HEK293 (cell line): ENCODE measurements at regions not wholly inside any gene's neighbourhood (a gene's known extent, or its start where the extent isn't known, plus 50 kb on each side); places are given as distances from the start of the nearest gene placed in this dataset.

Source experiments
- CTCF ChIA-PET: fragments of 350-600 bp; formaldehyde crosslinking; extraction: SDS; loops from one replicate; lab custom pipeline; 2021; ENCODE audit warnings: antibody characterized with exemption; lab: Yijun Ruan, JAX
- POLR2A ChIA-PET: fragments of 300-600 bp; formaldehyde crosslinking; extraction: SDS; loops from one replicate; lab custom pipeline; 2020; ENCODE audit warnings: antibody characterized with exemption, inconsistent platforms; lab: Yijun Ruan, JAX
- H3K27ac ChIP-seq: fragments of 200-500 bp; sonication (Bioruptor generic); 2 replicates; pipeline ENCODE4 v1.5.1; 2014; ENCODE audit warnings: low read depth, low read length, control low read depth, inconsistent platforms; ENCODE audit errors: extremely low read depth
- H3K36me3 ChIP-seq, 2 experiments: fragments of 200-500 bp in 1 of 2; sonication (Bioruptor generic) in 1 of 2; 1 replicate in 1 of 2; 2 replicates in 1 of 2; pipeline ENCODE4 v1.5.1; 2014 to 2017; ENCODE audit warnings: inconsistent platforms in 2 of 2, low read length in 2 of 2; ENCODE audit not compliant: control insufficient read depth in 2 of 2, insufficient read depth in 1 of 2
- H3K4me1 ChIP-seq: fragments of 200-500 bp; sonication (Bioruptor generic); 2 replicates; pipeline ENCODE4 v1.5.1; 2014; ENCODE audit warnings: mild to moderate bottlenecking, low read length, inconsistent platforms; ENCODE audit not compliant: control insufficient read depth, insufficient read depth
- H3K4me3 ChIP-seq: 2 replicates; pipeline ENCODE4 v1.5.1; 2011; ENCODE audit warnings: low read depth, mild to moderate bottlenecking, control low read depth, low read length, moderate library complexity
- H3K9me3 ChIP-seq: fragments of 200-500 bp; sonication (Bioruptor generic); 2 replicates; pipeline ENCODE4 v1.5.1; 2014; ENCODE audit warnings: low read depth, low read length, inconsistent platforms; ENCODE audit not compliant: control insufficient read depth, insufficient read depth
- SP7 ChIP-seq: fragments of 450-650 bp; formaldehyde crosslinking; IDR thresholded peaks from 2 replicates; pipeline ENCODE4 v1.5.1; 2016; ENCODE audit warnings: missing biosample characterization, missing genetic modification characterization
- ZNF10 ChIP-seq: fragments of 450-650 bp; formaldehyde crosslinking; IDR thresholded peaks from 2 replicates; pipeline ENCODE4 v1.5.1; 2017; ENCODE audit warnings: missing biosample characterization, missing genetic modification characterization
- ZNF112 ChIP-seq: fragments of 450-650 bp; formaldehyde crosslinking; IDR thresholded peaks from 2 replicates; pipeline ENCODE4 v1.5.0; 2017; ENCODE audit warnings: missing biosample characterization, missing genetic modification characterization
- ZNF239 ChIP-seq: fragments of 450-650 bp; formaldehyde crosslinking; IDR thresholded peaks from 2 replicates; pipeline ENCODE4 v1.5.1; 2016; ENCODE audit warnings: missing biosample characterization, missing genetic modification characterization
- ZNF248 ChIP-seq: fragments of 450-650 bp; formaldehyde crosslinking; IDR thresholded peaks from 2 replicates; pipeline ENCODE4 v1.5.1; 2017; ENCODE audit warnings: missing biosample characterization, missing genetic modification characterization
- ZNF292 ChIP-seq: fragments of 450-650 bp; formaldehyde crosslinking; IDR thresholded peaks from 2 replicates; pipeline ENCODE4 v1.5.1; 2016; ENCODE audit warnings: low read depth, missing biosample characterization, missing genetic modification characterization, borderline replicate concordance
- ZNF311 ChIP-seq: fragments of 450-650 bp; formaldehyde crosslinking; IDR thresholded peaks from 2 replicates; pipeline ENCODE4 v1.5.1; 2017; ENCODE audit warnings: missing biosample characterization, missing genetic modification characterization, borderline replicate concordance
- ZNF335 ChIP-seq: fragments of 450-650 bp; formaldehyde crosslinking; conservative IDR thresholded peaks from 2 replicates; pipeline ENCODE4 v1.5.1; 2016; ENCODE audit warnings: missing biosample characterization, missing genetic modification characterization
- ZNF423 ChIP-seq: fragments of 450-650 bp; formaldehyde crosslinking; IDR thresholded peaks from 2 replicates; pipeline ENCODE4 v1.5.1; 2016; ENCODE audit warnings: missing biosample characterization, missing genetic modification characterization
- ZNF473 ChIP-seq: fragments of 450-650 bp; formaldehyde crosslinking; IDR thresholded peaks from 2 replicates; pipeline ENCODE4 v1.5.1; 2017; ENCODE audit warnings: missing biosample characterization, missing genetic modification characterization
- ZNF548 ChIP-seq: fragments of 450-650 bp; formaldehyde crosslinking; IDR thresholded peaks from 2 replicates; pipeline ENCODE4 v1.5.1; 2016; ENCODE audit warnings: missing biosample characterization, missing genetic modification characterization
- ZNF549 ChIP-seq: fragments of 450-650 bp; IDR thresholded peaks from 2 replicates; pipeline ENCODE4 v1.5.1; 2018; ENCODE audit warnings: missing biosample characterization, missing genetic modification characterization, mild to moderate bottlenecking, inconsistent platforms, moderate library complexity
- ZNF621 ChIP-seq: fragments of 450-650 bp; formaldehyde crosslinking; IDR thresholded peaks from 2 replicates; pipeline ENCODE4 v1.5.1; 2017; ENCODE audit warnings: missing biosample characterization, missing genetic modification characterization
- TF ChIP-seq, protein P1 (sequence below): sonication (generic); formaldehyde crosslinking; IDR thresholded peaks from 2 replicates; pipeline ENCODE4 v1.8.1; 2022; ENCODE audit warnings: mild to moderate bottlenecking, moderate library complexity, missing genetic modification reagents
- TF ChIP-seq, protein P2 (sequence below): fragments of 450-650 bp; formaldehyde crosslinking; IDR thresholded peaks from 2 replicates; pipeline ENCODE4 v1.5.1; 2016; ENCODE audit warnings: missing biosample characterization, missing genetic modification characterization
- TF ChIP-seq, protein P3 (sequence below): fragments of 450-650 bp; formaldehyde crosslinking; IDR thresholded peaks from 2 replicates; pipeline ENCODE4 v1.5.1; 2016; ENCODE audit warnings: missing biosample characterization, missing genetic modification characterization, low read depth
- TF ChIP-seq, protein P4 (sequence below): fragments of 450-650 bp; formaldehyde crosslinking; IDR thresholded peaks from 2 replicates; pipeline ENCODE4 v1.5.1; 2017; ENCODE audit warnings: missing biosample characterization, mild to moderate bottlenecking, missing genetic modification characterization, moderate library complexity

DNA sequence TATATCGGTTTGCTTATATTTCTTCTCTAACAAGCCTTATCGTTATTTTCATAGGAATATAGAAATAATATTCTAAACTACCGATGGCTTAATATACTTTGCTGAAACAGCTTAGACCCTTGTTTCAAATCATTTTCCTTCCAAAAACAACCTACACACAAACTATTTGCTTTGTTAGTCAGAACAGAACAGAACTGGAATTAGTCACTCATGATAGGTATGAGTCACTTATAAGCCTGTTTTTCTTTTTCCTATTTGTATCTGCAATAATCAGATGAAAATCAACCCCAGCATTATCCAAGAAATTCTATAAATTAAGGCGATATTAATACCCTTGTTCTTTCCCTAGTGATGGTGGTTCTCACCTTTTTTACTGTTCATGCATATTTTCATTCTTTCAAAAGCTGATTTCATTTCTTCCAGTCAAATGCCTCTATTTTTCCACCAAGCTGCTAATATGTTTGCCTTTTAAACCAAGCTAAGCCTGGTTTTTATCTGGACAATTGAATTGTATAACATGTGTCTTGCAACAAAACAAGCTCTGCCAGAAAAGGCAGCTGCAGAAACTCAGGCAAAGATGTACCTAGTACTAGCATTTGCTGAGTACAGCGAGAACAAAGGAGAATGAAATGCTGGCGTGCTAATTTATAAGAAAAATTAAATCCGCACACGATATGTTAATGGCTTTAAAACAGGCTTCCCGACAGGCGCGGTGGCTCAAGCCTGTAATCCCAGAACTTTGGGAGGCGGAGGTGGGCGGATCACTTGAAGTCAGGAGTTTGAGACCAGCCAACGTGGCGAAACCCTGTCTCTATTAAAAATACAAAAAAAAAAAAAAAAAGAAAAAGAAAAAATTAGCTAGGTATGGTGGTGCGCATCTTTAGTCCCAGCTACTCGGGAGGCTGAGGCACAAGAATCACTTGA lies 1418.2 kb downstream of the AACS start:
- ChIA-PET CTCF (interaction anchor here (0.5 kb wide), 1 partner anchor 123 kb away, joined by 3 read pairs; no protein-coding TSS in a partner anchor), POLR2A (interaction anchor here (0.6 kb wide), 1 partner anchor 445 kb away, joined by 6 read pairs; no protein-coding TSS in a partner anchor)
- TF ChIP-seq, protein P1, sequence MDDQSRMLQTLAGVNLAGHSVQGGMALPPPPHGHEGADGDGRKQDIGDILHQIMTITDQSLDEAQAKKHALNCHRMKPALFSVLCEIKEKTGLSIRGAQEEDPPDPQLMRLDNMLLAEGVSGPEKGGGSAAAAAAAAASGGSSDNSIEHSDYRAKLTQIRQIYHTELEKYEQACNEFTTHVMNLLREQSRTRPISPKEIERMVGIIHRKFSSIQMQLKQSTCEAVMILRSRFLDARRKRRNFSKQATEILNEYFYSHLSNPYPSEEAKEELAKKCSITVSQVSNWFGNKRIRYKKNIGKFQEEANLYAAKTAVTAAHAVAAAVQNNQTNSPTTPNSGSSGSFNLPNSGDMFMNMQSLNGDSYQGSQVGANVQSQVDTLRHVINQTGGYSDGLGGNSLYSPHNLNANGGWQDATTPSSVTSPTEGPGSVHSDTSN (CRISPR knock-in tag) = no peak
- TF ChIP-seq ZNF335 (no peak), ZNF423 (tag by site-specific recombination) (no peak), ZNF248 (tag by site-specific recombination) (no peak)
- TF ChIP-seq, protein P2, sequence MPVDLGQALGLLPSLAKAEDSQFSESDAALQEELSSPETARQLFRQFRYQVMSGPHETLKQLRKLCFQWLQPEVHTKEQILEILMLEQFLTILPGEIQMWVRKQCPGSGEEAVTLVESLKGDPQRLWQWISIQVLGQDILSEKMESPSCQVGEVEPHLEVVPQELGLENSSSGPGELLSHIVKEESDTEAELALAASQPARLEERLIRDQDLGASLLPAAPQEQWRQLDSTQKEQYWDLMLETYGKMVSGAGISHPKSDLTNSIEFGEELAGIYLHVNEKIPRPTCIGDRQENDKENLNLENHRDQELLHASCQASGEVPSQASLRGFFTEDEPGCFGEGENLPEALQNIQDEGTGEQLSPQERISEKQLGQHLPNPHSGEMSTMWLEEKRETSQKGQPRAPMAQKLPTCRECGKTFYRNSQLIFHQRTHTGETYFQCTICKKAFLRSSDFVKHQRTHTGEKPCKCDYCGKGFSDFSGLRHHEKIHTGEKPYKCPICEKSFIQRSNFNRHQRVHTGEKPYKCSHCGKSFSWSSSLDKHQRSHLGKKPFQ (tag by site-specific recombination) = no peak
- H3K9me3 ChIP-seq = no peaks in the 10 kb centered on the region
- no peak overlapping the region for H3K4me3 ChIP-seq
- H3K27ac ChIP-seq = no peak overlapping the region
- H3K4me1 ChIP-seq = no peaks in the 10 kb centered on the region
- no peaks in the 10 kb centered on the region for H3K36me3 ChIP-seq

DNA sequence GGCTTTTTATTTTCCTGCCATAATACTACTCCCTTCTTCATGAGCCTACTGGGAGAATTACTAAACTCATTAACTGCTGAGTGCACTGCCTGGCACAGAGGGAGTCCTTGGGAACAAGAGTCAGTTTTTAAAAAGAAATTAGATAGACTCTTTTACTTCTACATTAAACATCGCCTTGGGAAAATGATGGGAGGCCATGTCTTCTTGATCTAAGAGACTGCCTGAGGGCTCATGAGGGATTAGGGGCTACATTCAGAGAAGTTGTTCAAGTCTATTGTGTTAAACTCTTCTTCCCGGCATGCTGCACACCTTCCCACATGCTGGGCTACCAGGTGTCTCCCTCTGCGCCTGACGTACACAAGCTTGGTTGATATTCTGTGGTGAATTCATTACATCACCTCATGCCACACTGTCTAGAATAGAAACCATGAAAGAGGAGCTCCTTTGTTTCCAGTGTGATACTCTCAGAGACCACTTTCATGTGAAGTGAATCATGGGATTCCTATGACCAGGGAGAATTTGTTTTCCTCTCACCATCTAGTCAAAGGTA lies 1422.3 kb downstream of the AACS start:
- POLR2A ChIA-PET = no interaction called here
- H3K36me3 ChIP-seq = no peaks in the 10 kb centered on the region

DNA sequence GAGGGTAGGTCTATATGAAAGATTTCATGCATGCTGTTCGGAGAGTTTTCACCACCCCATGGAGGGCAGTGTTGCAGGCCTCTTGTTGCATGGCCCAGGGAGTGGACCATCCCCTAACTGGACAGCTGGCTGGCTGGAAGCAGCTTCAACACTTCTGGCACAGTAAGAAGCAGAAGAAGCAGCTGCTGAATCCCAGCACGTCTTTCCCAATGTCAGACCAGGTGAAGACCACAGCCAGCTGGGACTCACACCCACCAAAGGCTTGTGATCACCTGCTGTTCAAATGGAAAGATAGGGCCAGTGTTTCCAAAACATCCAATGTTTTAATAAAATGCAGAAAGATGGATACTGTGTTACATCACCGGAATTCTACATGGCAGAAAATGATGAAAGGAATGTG lies 1423.6 kb downstream of the AACS start:
- no peak overlapping the region for H3K4me3 ChIP-seq
- ChIA-PET POLR2A (no interaction called here), CTCF (no interaction called here)
- H3K27ac ChIP-seq = no peak overlapping the region
- no peaks in the 10 kb centered on the region for H3K36me3 ChIP-seq
- no peaks in the 10 kb centered on the region for H3K4me1 ChIP-seq
- no peaks in the 10 kb centered on the region for H3K9me3 ChIP-seq
- no peak for TF ChIP-seq ZNF292 (tag by site-specific recombination)
- TF ChIP-seq, protein P3, sequence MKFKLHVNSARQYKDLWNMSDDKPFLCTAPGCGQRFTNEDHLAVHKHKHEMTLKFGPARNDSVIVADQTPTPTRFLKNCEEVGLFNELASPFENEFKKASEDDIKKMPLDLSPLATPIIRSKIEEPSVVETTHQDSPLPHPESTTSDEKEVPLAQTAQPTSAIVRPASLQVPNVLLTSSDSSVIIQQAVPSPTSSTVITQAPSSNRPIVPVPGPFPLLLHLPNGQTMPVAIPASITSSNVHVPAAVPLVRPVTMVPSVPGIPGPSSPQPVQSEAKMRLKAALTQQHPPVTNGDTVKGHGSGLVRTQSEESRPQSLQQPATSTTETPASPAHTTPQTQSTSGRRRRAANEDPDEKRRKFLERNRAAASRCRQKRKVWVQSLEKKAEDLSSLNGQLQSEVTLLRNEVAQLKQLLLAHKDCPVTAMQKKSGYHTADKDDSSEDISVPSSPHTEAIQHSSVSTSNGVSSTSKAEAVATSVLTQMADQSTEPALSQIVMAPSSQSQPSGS (tag by site-specific recombination) = no peak
- no peak for TF ChIP-seq ZNF621 (tag by site-specific recombination)
- no peak for TF ChIP-seq ZNF548 (tag by site-specific recombination)
- TF ChIP-seq, protein P4, sequence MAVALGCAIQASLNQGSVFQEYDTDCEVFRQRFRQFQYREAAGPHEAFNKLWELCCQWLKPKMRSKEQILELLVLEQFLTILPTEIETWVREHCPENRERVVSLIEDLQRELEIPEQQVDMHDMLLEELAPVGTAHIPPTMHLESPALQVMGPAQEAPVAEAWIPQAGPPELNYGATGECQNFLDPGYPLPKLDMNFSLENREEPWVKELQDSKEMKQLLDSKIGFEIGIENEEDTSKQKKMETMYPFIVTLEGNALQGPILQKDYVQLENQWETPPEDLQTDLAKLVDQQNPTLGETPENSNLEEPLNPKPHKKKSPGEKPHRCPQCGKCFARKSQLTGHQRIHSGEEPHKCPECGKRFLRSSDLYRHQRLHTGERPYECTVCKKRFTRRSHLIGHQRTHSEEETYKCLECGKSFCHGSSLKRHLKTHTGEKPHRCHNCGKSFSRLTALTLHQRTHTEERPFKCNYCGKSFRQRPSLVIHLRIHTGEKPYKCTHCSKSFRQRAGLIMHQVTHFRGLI (tag by site-specific recombination) = no peak
- no peak for TF ChIP-seq ZNF239 (tag by site-specific recombination)
- TF ChIP-seq ZNF10 (tag by site-specific recombination) = no peak

More for the DNA sequence above, 1422.3 kb downstream of the AACS start:
- TF ChIP-seq SP7 = no peak
- TF ChIP-seq ZNF549 (tag by site-specific recombination) = no peak
- TF ChIP-seq ZNF311 (tag by site-specific recombination) = no peak
- no peak for TF ChIP-seq ZNF112 (tag by site-specific recombination)
- TF ChIP-seq ZNF473 (tag by site-specific recombination) = no peak
- Histone ChIP-seq H3K9me3 (no peaks in the 10 kb centered on the region), H3K4me3 (no peak overlapping the region), H3K4me1 (no peaks in the 10 kb centered on the region), H3K27ac (no peak overlapping the region)
- CTCF ChIA-PET = no interaction called here
